ENCODE measurements at regions not wholly inside any gene's neighbourhood (a gene's known extent, or its start where the extent isn't known, plus 50 kb on each side); places are given as distances from the start of the nearest gene placed in this dataset.

- TF ChIP-seq ZNF548 (tag by site-specific recombination; IDR thresholded peaks at IDR 0.05) (no peak), INSM2 (tag by site-specific recombination; IDR thresholded peaks at IDR 0.05) (no peak), ZNF645 (tag by site-specific recombination; IDR thresholded peaks at IDR 0.05) (no peak), ZFP41 (tag by site-specific recombination; IDR thresholded peaks at IDR 0.05; ENCODE audit: borderline replicate concordance) (no peak), ZNF214 (tag by site-specific recombination; IDR thresholded peaks at IDR 0.05; ENCODE audit: borderline replicate concordance) (no peak), ZBTB8A (tag by site-specific recombination; IDR thresholded peaks at IDR 0.05) (no peak), SALL2 (tag by site-specific recombination; IDR thresholded peaks at IDR 0.05; ENCODE audit: borderline replicate concordance) (no peak), ZNF311 (tag by site-specific recombination; IDR thresholded peaks at IDR 0.05; ENCODE audit: borderline replicate concordance) (no peak), KLF1 (tag by site-specific recombination; IDR thresholded peaks at IDR 0.05) (no peak), ZNF560 (tag by site-specific recombination; IDR thresholded peaks at IDR 0.05; ENCODE audit: borderline replicate concordance) (no peak), MEIS1 (CRISPR knock-in tag; IDR thresholded peaks at IDR 0.05; ENCODE audit: borderline replicate concordance) (no peak), ZNF274 (IDR thresholded peaks at IDR 0.05; ENCODE audit: low read length) (no peak), ZNF274 (tag by site-specific recombination; IDR thresholded peaks at IDR 0.05; ENCODE audit: borderline replicate concordance) (no peak), CTCF (tag by site-specific recombination; IDR thresholded peaks at IDR 0.05) (no peak), ZSCAN4 (tag by site-specific recombination; IDR thresholded peaks at IDR 0.05) (no peak), SCRT1 (tag by site-specific recombination; IDR thresholded peaks at IDR 0.05; ENCODE audit: borderline replicate concordance) (no peak), ZNF830 (tag by site-specific recombination; IDR thresholded peaks at IDR 0.05; ENCODE audit: low read depth) (no peak), GFI1B (tag by site-specific recombination; IDR thresholded peaks at IDR 0.05) (no peak)
- no peaks in the 10 kb centered on the region for H3K4me1 ChIP-seq (ENCODE audit: control insufficient read depth, insufficient read depth, low read length)
- CTCF ChIA-PET: interaction anchor here (0.7 kb wide), 1 partner anchor 98 kb away, joined by 3 read pairs; no protein-coding TSS in a partner anchor
- no peaks in the 10 kb centered on the region for H3K36me3 ChIP-seq (ENCODE audit: control insufficient read depth in 2 of 2, insufficient read depth in 1 of 2, low read length in 2 of 2)
- no peak overlapping the region for H3K27ac ChIP-seq (ENCODE audit: extremely low read depth, low read depth, low read length)
- no peak overlapping the region for H3K4me3 ChIP-seq (ENCODE audit: low read depth, low read length)
- POLR2A ChIA-PET: no interaction called here
- H3K9me3 ChIP-seq (ENCODE audit: control insufficient read depth, insufficient read depth, low read depth, low read length): no peaks in the 10 kb centered on the region
Measured at GRCh38 chr7:88396948-88397322, 90.2 kb upstream of the STEAP4 start.

- Histone ChIP-seq H3K36me3 (ENCODE audit: control insufficient read depth in 2 of 2, insufficient read depth in 1 of 2, low read length in 2 of 2) (no peaks in the 10 kb centered on the region), H3K4me3 (ENCODE audit: low read depth, low read length) (no peak overlapping the region), H3K27ac (ENCODE audit: extremely low read depth, low read depth, low read length) (no peak overlapping the region), H3K9me3 (ENCODE audit: control insufficient read depth, insufficient read depth, low read depth, low read length) (no peaks in the 10 kb centered on the region), H3K4me1 (ENCODE audit: control insufficient read depth, insufficient read depth, low read length) (no peaks in the 10 kb centered on the region)
- ChIA-PET CTCF (interaction anchor here (0.7 kb wide), 1 partner anchor 1849 kb away, joined by 3 read pairs; no protein-coding TSS in a partner anchor), POLR2A (no interaction called here)
- no peak for TF ChIP-seq EGR2 (tag by site-specific recombination; IDR thresholded peaks at IDR 0.05; ENCODE audit: low read depth)
- TF ChIP-seq ZNF398 (tag by site-specific recombination; IDR thresholded peaks at IDR 0.05): no peak
- no peak for TF ChIP-seq ZNF792 (tag by site-specific recombination; IDR thresholded peaks at IDR 0.05)
- no peak for TF ChIP-seq ZNF660 (tag by site-specific recombination; IDR thresholded peaks at IDR 0.05)
- TF ChIP-seq GLI2 (tag by site-specific recombination; IDR thresholded peaks at IDR 0.05; ENCODE audit: borderline replicate concordance, low read depth): no peak
- TF ChIP-seq IKZF3 (tag by site-specific recombination; IDR thresholded peaks at IDR 0.05): no peak
- TF ChIP-seq ZFP3 (tag by site-specific recombination; IDR thresholded peaks at IDR 0.05; ENCODE audit: low read depth): no peak
- no peak for TF ChIP-seq ZNF350 (tag by site-specific recombination; IDR thresholded peaks at IDR 0.05)
- no peak for TF ChIP-seq ZNF521 (tag by site-specific recombination; IDR thresholded peaks at IDR 0.05)
Measured at GRCh38 chr7:88396295-88396947, 89.7 kb upstream of the STEAP4 start.
